Stimulated activated memory B cell treated with anti-CD40 and anti-IgM and Interleukin-4, amounts not matched to agents 10 μg/mL and 1 μg/mL and 100 μg/mL, for 72 hours (primary cell): ENCODE measurements at regions not wholly inside any gene's neighbourhood (a gene's known extent, or its start where the extent isn't known, plus 50 kb on each side); places are given as distances from the start of the nearest gene placed in this dataset.

Experiments used
- ATAC-seq: fragments of 150-1000 bp; cut with Tn5 transposase; 2 replicates; pipeline ENCODE4 v1.10.0; 2021
- H3K27ac Mint-ChIP-seq: one replicate; pipeline ENCODE4 v1.8.0; 2022; ENCODE audit warnings: mild to moderate bottlenecking, mixed read lengths
- H3K27me3 Mint-ChIP-seq: one replicate; pipeline ENCODE4 v1.8.0; 2022; ENCODE audit warnings: mixed read lengths
- H3K36me3 Mint-ChIP-seq: one replicate; pipeline ENCODE4 v1.8.0; 2022; ENCODE audit warnings: mixed read lengths
- H3K4me1 Mint-ChIP-seq: one replicate; pipeline ENCODE4 v1.8.0; 2022; ENCODE audit warnings: mixed read lengths
- H3K4me3 Mint-ChIP-seq: one replicate; pipeline ENCODE4 v1.8.0; 2022; ENCODE audit warnings: mild to moderate bottlenecking, moderate library complexity, mixed read lengths
- H3K9me3 Mint-ChIP-seq: one replicate; pipeline ENCODE4 v1.8.0; 2022; ENCODE audit warnings: mixed read lengths

- Mint-ChIP-seq H3K27me3 (no peaks in the 10 kb centered on the region), H3K4me3 (no peak overlapping the region), H3K9me3 (peaks cover 3% of the 10 kb centered on the region), H3K27ac (no peak overlapping the region), H3K36me3 (no peaks in the 10 kb centered on the region), H3K4me1 (no peaks in the 10 kb centered on the region)
- no peak for ATAC-seq
These were observed 126.9 kb downstream of the SOX11 start for GRCh38 chr2:5818961-5819600.

DNA sequence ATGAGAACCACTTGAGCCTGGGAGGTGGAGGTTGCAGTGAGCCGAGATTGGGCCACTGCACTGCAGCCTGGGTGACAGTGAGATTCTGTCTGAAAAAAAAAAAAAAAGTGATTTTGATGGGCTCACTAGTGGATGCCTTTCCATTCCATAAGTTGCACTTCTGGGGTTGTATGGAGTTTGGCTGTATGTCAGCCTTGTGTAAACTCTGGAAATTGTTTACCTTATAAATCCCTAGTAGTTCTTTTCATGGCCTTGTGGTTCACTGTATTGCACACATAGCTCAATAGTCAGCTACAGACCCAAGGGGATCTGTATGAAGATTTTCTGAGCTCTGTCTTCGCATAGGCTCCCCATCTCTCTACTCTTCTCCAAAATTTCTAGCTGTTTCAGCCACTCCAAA lies 131.9 kb downstream of the SOX11 start:
- Mint-ChIP-seq H3K9me3 (peaks cover 9% of the 10 kb centered on the region), H3K27me3 (no peaks in the 10 kb centered on the region), H3K27ac (no peak overlapping the region), H3K4me3 (no peak overlapping the region), H3K36me3 (no peaks in the 10 kb centered on the region), H3K4me1 (no peaks in the 10 kb centered on the region)
- ATAC-seq, result no peak

DNA sequence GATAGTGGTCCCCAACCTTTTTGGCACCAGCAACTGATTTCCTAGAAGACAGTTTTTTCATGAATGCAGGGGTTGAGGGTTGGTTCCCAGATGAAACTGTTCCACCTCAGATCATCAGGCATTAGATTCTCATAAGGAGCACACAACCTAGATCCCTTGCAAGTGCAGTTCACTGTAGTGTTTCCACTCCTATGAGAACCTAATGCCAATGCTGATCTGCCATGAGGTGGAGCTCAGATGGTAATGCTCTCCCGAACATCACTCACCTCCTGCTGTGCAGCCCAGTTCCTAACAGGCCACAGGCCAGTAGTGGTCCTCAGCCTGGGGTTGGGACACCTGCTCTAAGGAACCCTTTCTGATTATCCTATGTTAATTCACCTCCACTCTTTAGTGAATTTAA lies 133.5 kb downstream of the SOX11 start:
- H3K4me1 Mint-ChIP-seq, result no peaks in the 10 kb centered on the region
- no peak overlapping the region for H3K4me3 Mint-ChIP-seq
- H3K36me3 Mint-ChIP-seq, result no peaks in the 10 kb centered on the region
- H3K27me3 Mint-ChIP-seq, result no peaks in the 10 kb centered on the region
- peaks cover 9% of the 10 kb centered on the region for H3K9me3 Mint-ChIP-seq
- ATAC-seq, result peak; percentile 20
- no peak overlapping the region for H3K27ac Mint-ChIP-seq

- no peaks in the 10 kb centered on the region for H3K27me3 Mint-ChIP-seq
- no peak for ATAC-seq
- no peaks in the 10 kb centered on the region for H3K36me3 Mint-ChIP-seq
- peaks cover 9% of the 10 kb centered on the region for H3K9me3 Mint-ChIP-seq
- H3K4me1 Mint-ChIP-seq, result no peaks in the 10 kb centered on the region
- H3K4me3 Mint-ChIP-seq, result no peak overlapping the region
- H3K27ac Mint-ChIP-seq, result no peak overlapping the region
These were observed 134.9 kb downstream of the SOX11 start for GRCh38 chr2:5826979-5827655.

GRCh38 chr2:5834501-5834900 lies 142.3 kb downstream of the SOX11 start:
- no peaks in the 10 kb centered on the region for H3K4me1 Mint-ChIP-seq
- H3K27me3 Mint-ChIP-seq, result no peaks in the 10 kb centered on the region
- no peak overlapping the region for H3K27ac Mint-ChIP-seq
- no peaks in the 10 kb centered on the region for H3K9me3 Mint-ChIP-seq
- no peak for ATAC-seq
- H3K36me3 Mint-ChIP-seq, result no peaks in the 10 kb centered on the region
- H3K4me3 Mint-ChIP-seq, result no peak overlapping the region

DNA sequence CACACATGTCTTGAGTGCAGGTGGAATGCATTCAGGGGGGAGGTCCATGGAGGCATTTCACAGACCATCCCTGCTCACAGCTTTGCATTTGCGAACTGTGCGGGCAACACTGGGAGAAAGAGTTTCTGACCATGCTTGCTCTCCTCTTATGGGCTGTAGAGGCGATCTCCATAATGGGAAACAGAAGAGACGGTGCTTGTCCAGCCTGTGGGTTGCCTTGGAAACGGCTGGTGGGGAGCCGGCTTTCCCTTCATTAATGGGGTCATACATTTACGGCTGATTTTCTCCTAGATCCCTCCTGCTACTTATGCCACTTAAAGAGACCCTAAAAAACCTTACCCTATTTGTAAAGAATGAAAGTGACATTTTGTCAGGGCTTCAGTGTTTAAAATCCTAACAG lies 147.4 kb downstream of the SOX11 start:
- Mint-ChIP-seq H3K4me1 (no peaks in the 10 kb centered on the region), H3K27ac (no peak overlapping the region), H3K4me3 (no peak overlapping the region), H3K36me3 (no peaks in the 10 kb centered on the region), H3K9me3 (no peaks in the 10 kb centered on the region), H3K27me3 (peaks cover 13% of the 10 kb centered on the region)
- ATAC-seq, result no peak

DNA sequence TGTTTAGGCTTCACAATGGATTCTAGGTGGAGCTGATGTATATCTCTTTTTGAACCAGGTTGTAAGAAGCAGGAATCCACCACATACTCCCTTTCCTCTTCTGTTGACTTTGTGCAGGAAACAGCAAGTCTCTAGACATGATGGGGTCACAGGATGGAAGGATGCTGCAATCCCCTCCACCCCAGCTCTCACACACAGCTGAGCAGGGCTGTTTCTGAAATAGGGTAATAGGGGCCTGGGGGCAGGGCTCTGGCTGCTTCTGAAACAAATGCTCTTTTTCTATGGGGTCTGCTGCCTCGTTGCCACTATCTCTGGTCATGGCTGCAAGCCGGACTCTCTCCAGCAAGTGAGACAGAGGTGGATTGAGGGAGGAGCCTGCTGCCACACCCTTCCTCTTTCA lies 148.9 kb downstream of the SOX11 start:
- Mint-ChIP-seq H3K4me1 (no peaks in the 10 kb centered on the region), H3K4me3 (no peak overlapping the region), H3K27me3 (peaks cover 13% of the 10 kb centered on the region), H3K36me3 (no peaks in the 10 kb centered on the region), H3K27ac (no peak overlapping the region), H3K9me3 (no peaks in the 10 kb centered on the region)
- ATAC-seq, result no peak

DNA sequence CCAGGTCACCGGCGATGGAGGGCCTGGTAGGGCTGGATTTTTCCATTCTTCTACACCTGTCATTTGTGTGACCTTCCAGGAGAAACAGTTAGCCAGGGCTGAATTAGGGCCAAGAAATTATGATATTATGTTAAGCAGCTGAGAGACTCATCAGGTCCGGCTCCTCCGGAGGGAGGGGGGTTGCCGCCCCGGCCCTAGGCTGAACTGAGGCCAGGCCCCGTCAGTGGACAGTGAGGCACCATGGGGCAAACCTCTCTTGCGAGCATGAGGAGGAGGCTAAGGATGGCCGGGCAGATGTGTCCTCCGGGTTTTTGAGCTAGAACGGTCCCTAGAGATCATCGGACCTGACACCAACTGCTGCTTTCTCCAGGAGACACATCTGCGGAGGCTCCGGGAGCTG lies 150.1 kb downstream of the SOX11 start:
- Mint-ChIP-seq H3K9me3 (no peaks in the 10 kb centered on the region), H3K27me3 (peaks cover 13% of the 10 kb centered on the region), H3K27ac (no peak overlapping the region), H3K4me3 (no peak overlapping the region), H3K36me3 (no peaks in the 10 kb centered on the region), H3K4me1 (no peaks in the 10 kb centered on the region)
- no peak for ATAC-seq

DNA sequence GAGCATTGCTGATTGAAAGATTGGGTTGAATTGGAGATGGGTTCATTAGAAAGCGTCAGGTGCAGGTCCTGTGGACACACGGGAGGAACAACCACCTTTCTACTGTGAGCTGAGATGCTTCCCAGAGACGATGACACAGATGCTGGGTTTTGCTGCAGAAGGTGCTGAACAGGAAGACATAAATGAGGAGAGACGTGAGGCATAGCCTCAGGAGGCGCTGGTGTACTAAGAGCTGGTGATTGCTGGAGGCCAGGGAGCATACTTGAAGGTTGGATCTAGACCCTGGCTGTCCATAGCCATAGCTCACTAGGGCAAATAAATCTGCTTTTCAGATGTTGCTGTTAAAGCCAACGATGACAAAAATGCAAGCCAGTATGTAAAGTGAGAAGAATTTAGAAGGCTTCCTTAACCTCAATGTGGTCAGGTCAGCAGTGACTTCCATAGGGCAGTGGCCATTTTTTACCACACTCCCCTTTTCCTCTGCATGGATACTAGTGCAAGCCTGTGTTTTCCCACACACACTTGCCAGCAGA lies 153.7 kb downstream of the SOX11 start:
- Mint-ChIP-seq H3K36me3 (no peaks in the 10 kb centered on the region), H3K27me3 (peaks cover 13% of the 10 kb centered on the region), H3K4me1 (no peaks in the 10 kb centered on the region), H3K4me3 (no peak overlapping the region), H3K9me3 (no peaks in the 10 kb centered on the region), H3K27ac (no peak overlapping the region)
- no peak for ATAC-seq

DNA sequence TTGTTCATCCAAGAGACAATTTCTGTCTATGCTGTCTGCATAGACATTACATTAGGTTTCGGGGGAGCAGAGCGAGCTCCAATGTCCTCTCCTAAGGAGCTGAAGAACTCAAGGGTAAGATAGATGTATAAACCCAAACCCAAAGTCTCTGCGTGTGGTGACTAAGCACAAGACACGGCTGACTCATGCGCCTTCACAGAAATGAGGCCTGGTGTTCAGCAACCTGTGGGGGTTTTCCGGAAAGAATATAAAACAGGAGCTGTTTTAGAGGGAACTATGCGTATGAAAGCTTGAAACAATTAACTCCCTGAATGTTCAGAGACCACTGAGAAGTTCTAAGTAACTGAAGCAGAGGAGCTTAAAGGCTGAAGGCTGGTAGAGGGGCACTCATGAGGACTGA lies 154.7 kb downstream of the SOX11 start:
- H3K36me3 Mint-ChIP-seq, result no peaks in the 10 kb centered on the region
- no peak overlapping the region for H3K27ac Mint-ChIP-seq
- H3K27me3 Mint-ChIP-seq, result peaks cover 5% of the 10 kb centered on the region
- peaks cover 2% of the 10 kb centered on the region for H3K9me3 Mint-ChIP-seq
- H3K4me3 Mint-ChIP-seq, result no peak overlapping the region
- ATAC-seq, result no peak
- H3K4me1 Mint-ChIP-seq, result no peaks in the 10 kb centered on the region

DNA sequence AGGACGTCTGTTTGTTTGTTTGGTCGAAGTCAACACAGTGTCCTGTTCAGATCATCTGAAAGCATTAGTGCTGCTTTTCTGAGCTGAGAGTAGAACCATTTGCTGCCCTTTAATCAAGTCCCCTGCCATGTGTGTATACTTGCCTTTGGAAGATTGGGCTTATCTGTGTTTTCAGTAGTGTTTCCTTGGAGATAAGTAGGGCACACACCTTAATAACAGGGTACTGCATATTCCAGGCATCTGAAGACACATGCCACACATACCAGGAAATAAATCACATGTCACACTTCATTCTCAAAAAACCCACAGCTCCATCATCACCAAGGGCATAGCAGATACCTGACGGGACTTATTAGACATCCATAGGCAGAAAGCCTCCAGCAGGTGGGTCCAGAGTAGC lies 157.4 kb downstream of the SOX11 start:
- Mint-ChIP-seq H3K36me3 (no peaks in the 10 kb centered on the region), H3K27me3 (no peaks in the 10 kb centered on the region), H3K4me3 (no peak overlapping the region), H3K9me3 (peaks cover 2% of the 10 kb centered on the region), H3K4me1 (no peaks in the 10 kb centered on the region), H3K27ac (no peak overlapping the region)
- ATAC-seq, result no peak

DNA sequence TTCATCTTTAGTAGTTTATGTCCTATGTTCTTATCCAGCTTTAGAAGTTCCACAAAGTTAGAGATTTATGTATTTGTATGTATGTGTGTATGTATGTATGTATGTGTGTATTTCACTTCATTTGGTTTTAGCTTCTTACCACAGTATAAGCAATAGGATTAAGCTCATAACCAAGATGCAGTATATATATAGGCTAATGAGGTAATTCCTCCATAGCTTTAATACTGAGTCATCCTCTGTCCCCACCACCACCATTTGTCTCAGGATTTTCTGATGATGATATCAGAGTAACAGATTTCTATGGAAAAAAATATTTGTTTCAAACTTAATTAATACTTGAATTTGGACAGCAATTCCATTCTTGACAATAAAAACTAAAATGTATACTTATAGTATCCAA lies 159.2 kb downstream of the SOX11 start:
- H3K4me1 Mint-ChIP-seq, result no peaks in the 10 kb centered on the region
- no peak overlapping the region for H3K4me3 Mint-ChIP-seq
- no peak for ATAC-seq
- no peaks in the 10 kb centered on the region for H3K36me3 Mint-ChIP-seq
- no peaks in the 10 kb centered on the region for H3K27me3 Mint-ChIP-seq
- no peak overlapping the region for H3K27ac Mint-ChIP-seq
- peaks cover 2% of the 10 kb centered on the region for H3K9me3 Mint-ChIP-seq

- no peak for ATAC-seq
- Mint-ChIP-seq H3K9me3 (peaks cover 2% of the 10 kb centered on the region), H3K4me3 (no peak overlapping the region), H3K27ac (no peak overlapping the region), H3K36me3 (no peaks in the 10 kb centered on the region), H3K27me3 (no peaks in the 10 kb centered on the region), H3K4me1 (no peaks in the 10 kb centered on the region)
These were observed 162.6 kb downstream of the SOX11 start for GRCh38 chr2:5854797-5855196.

- Mint-ChIP-seq H3K4me3 (no peak overlapping the region), H3K27me3 (no peaks in the 10 kb centered on the region), H3K27ac (no peak overlapping the region), H3K36me3 (no peaks in the 10 kb centered on the region), H3K9me3 (no peaks in the 10 kb centered on the region), H3K4me1 (no peaks in the 10 kb centered on the region)
- ATAC-seq, result no peak
These were observed 174.9 kb downstream of the SOX11 start for GRCh38 chr2:5867056-5867455.

GRCh38 chr2:5868931-5869330 lies 176.7 kb downstream of the SOX11 start:
- Mint-ChIP-seq H3K36me3 (no peaks in the 10 kb centered on the region), H3K9me3 (peaks cover 2% of the 10 kb centered on the region), H3K27me3 (no peaks in the 10 kb centered on the region), H3K27ac (no peak overlapping the region), H3K4me1 (no peaks in the 10 kb centered on the region), H3K4me3 (no peak overlapping the region)
- ATAC-seq, result no peak

DNA sequence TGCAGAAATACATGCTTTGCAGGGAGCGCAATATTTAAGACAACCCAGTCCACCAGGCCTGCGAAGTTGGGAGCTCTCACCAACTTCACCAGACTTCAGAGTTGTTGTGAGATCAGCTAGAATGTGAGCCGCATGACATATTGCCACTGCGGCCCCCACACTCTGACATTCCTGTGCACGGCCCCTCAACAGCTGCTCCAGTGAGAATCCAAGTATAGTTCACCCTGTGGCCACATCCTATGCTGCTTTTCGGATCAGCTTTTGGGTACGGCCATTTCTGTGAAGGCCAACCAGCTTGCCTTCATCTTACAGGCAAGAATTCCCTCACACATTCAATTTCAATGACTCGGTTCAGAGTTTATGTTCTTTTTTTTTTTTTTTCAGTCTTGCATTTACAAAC lies 177.8 kb downstream of the SOX11 start:
- peaks cover 3% of the 10 kb centered on the region for H3K9me3 Mint-ChIP-seq
- H3K36me3 Mint-ChIP-seq, result no peaks in the 10 kb centered on the region
- H3K4me3 Mint-ChIP-seq, result no peak overlapping the region
- H3K4me1 Mint-ChIP-seq, result no peaks in the 10 kb centered on the region
- H3K27me3 Mint-ChIP-seq, result no peaks in the 10 kb centered on the region
- ATAC-seq, result no peak
- no peak overlapping the region for H3K27ac Mint-ChIP-seq
